GM18907 (cell line): ENCODE measurements at regions not wholly inside any gene's neighbourhood (a gene's known extent, or its start where the extent isn't known, plus 50 kb on each side); places are given as distances from the start of the nearest gene placed in this dataset.

Source experiments
- ATAC-seq: cut with Tn5 transposase; IDR thresholded peaks from one replicate; pipeline ENCODE4 v1.9.1; 2021; ENCODE audit warnings: mild to moderate bottlenecking, moderate library complexity; ENCODE audit not compliant: unreplicated experiment

DNA sequence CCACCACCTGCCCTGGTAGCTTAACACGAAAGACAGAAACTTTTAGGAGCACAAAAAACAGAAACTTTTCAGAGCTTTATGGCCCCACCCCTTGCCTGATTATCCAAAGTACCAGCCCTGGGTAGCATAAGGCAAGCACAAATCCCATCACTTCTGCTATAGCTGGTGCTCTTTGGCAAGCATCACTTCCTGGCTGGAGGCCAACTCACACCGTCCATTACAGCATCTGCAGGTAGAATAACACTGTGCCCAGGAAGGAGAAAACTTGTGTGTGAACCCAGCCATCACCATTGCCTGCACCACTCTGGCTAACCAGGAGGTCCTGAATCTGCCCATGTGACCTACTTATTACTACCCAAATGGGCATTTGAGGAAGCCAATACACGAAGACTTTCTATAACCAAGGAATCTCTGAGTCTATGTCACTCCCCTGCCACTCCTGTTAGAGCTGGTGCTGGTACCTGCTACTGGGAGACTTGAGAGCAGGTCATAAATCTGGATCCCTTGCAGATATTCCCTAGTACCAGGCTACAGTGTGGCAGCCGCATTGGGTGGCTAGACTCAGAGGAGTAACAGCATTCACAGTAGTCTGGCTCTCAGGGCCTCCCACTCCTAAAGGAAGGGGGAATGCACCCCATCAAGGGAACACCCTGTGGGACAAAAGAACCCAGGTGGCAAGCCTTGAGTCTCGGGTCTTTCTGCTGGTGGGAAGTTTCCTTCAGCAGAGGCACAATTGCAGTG, 73.3 kb upstream of the AKAP13 start:
- no peak for ATAC-seq

DNA sequence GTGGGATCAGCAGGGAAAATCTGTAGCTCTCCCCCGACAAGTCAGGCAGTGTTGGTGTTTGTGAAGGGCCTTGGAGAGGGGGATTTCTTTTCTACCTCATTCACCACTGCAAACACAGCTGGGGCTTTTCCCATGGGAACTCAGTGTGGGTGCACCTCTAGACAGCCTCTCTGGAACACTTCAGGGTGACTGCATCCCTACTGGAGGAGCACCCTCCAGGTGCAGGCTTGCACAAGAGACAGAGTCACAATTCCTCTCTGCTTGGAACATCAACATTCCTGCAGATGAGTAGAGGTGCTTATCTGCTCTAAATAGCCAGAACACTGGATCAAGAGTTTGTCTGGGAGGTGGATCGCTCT, 72.7 kb upstream of the AKAP13 start:
- no peak for ATAC-seq

DNA sequence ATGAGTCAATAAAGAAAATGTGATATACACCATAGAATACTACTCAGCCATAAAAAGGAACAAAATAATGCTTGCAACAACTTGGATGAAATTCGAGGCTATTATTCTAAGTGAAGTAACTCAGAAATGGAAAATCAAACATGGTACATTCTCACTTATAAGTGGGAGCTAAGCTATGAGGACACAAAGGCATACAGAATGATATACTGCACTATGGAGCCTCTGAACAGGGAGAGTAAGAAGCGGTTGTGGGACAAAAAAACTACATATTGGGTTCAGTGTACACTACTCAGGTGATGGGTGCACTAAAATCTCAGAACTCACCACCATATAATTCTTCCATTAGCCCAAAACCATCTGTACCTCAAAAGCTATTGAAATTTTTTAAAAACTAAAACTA, 68.8 kb upstream of the AKAP13 start:
- ATAC-seq = no peak

DNA sequence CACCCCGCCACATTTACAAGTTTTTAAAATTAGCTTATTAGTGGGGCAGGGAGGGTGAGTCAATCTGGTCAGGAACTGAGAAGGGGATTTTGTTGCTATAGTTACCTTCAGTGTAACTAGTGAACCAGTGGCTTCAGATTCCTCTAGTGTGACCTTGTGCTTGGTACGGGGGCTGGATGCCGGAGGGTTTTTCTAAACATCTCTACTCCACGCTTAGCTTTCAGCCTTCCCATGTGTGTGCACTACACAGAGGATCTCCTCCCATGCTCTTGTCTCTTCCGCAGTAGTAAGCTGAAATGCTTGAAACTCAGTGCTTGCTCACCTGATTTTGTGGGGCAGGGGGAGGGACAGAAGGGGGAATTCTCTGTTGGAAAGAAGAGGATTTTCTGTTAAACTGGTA, 67.9 kb upstream of the AKAP13 start:
- ATAC-seq = peak; percentile 94

DNA sequence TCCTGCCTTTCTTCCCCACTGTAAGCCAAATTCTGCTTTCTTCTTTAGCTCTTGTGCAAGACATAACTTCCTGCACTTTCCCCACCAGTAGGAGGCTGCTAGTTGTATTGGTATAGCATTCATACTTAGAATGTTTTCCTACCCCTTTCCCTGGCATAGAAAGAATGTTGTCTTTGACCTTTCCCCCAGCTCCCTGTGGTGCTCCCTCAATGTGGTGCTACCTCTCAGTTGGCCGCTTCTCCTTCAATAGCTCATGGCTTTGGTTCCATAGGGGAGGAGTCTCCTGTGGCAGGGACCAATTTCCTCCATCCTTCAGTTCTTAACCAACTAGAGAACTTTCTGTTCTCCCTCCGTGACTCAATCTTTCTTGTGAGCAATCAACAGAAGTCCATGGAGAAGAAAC, 67.5 kb upstream of the AKAP13 start:
- peak; percentile 32 for ATAC-seq

DNA sequence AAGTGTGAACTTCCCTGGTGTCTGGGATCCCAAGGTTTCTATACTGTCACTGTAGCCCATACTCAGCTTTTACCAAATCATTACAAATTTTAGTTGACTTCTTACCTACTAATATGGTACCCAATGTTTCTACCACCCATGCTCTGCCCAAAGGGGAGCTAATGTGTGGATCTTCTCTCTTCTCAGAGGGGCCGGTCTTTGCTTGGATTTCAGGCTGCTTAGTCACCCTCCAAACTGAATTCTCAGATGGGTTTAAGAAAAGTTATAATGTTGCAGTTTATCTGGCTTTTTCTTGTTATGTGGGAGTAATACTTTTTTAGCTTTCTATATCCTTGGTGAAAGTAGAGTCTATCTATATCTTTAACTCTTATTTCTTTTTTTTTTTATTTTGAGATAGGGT, 67.1 kb upstream of the AKAP13 start:
- ATAC-seq = no peak

DNA sequence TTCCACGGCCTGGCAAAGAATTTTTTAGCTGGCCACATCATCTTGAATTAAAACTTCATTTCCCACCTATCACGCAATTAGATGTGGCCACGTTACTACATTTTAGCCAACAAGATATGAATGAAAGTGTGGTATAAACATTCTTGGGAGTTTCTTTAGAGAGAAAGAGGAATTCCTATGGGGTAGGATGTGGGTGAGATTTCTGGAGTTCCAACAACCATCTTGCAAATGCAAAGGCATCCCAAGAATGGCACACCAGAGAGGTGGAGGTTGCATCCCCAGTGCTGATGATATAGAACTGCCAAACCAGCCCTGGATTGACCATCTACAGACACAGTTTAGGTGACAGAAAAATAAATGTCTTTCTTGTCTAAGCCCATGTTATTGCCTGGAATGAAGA, 66.3 kb upstream of the AKAP13 start:
- no peak for ATAC-seq

DNA sequence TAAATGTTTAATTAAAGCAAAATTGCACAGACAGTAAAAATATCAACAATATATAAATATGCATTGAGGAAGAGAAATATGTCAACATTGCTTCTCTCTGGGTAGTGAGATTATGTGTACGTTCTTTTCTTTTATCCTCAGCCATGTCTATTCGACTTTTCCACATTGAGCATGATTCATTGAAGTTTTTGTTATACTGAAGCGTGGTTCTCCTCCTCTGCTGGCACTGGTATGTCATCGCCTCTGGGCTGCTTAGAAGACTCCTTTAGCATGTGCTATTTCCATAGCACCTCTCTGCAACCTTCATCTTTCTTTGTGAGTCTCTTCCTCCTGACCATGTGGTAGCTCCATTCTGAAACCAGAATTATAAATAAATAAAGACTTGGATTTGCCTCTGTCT, 65.8 kb upstream of the AKAP13 start:
- ATAC-seq = no peak

DNA sequence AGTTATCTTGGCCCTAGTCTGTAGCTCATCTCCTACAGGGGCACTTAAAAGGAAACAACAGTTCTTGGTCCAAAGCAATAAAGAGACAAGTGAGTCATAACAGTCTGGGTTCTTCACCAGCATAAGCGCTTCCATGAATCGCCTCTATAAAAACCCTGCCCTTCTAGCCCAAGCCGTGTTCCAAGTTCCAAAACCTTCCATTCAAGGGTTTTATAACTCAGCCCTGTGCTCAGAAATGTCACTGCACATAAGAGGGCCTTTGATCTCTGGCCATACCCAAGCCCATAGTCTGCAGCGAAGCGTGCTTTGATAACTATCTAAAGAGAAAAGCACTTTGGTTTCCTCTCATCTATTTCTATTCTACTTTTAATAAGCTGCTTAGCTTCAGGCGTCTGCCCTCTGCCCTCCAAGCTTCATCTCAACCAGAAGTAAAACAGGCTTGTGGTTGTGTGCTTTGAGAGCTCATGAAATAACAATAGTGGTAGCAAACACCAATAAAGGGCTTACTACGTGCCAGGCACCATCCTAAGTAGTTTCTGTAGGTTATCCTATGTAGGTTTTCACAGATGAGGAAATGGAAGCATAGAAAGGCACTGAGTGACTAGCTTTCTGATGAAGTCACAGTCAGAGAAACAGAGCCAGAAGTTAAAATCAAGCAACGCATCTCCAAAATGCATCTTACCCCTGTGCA, 64.0 kb upstream of the AKAP13 start:
- ATAC-seq = no peak

DNA sequence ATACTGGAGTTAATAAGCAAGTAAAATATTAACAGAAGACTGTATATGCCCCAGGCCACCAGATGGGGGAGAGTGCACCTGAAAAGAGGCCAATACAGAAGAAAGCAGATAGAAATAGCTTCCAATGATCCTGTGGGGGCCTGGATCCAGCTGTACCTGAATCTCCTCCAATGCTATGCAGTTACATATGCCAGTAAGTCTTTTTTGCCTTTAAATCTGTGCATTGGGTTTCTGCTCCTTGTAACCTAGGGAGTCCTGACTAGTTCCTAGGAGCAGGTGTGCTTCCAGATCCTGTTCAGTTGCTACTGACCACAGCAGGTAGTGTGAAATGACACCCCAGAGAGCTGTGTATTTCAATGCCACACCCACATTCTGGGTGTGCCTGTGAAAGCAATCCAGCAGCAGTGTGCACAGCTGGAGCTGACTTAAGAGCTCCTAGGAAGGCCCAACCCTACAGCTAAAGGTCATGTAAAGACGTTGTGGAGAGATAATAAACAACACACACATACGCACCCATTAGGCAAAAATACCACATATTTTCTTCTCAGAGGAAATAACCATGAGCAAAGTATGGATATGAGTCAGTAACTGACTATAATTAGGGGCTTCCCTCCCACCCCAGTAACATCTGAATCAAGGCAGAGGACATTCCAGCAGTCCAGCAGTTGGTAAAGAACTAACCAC, 62.2 kb upstream of the AKAP13 start:
- peak; percentile 93 for ATAC-seq

DNA sequence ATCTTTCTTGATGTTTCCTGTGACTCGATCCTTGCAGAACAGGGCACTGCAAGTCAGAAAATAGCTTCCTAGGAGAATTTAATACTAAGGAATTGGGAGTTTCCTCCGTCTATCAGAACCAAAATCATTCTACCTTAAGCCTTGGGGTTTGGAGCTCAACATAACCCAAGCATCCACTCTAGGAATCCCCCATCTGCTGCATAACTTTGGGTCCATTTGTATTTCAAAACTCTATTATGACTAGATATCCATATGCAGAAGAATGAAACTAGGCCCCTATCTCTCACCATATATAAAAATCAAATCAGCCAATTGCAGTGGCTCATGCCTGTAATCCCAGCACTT, 61.7 kb upstream of the AKAP13 start:
- no peak for ATAC-seq

DNA sequence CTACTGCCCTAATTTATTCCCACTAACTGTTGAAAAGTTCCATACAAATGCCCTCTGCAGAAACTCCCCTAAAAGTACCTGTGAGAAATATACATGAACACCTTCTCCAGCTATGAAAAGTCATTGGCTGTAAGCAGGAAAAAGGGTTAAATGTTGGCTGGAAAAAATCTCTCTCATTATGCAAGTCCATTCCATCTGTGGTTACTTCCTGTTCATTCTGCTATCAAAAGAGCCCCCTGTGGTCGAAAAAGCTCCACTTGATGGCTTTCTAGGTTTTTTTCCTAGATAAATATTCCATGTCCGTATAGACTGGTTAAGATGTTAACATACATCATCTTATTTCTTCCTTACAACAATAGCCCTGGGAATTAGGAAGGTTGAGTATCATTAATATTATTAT, 56.2 kb upstream of the AKAP13 start:
- ATAC-seq = no peak

DNA sequence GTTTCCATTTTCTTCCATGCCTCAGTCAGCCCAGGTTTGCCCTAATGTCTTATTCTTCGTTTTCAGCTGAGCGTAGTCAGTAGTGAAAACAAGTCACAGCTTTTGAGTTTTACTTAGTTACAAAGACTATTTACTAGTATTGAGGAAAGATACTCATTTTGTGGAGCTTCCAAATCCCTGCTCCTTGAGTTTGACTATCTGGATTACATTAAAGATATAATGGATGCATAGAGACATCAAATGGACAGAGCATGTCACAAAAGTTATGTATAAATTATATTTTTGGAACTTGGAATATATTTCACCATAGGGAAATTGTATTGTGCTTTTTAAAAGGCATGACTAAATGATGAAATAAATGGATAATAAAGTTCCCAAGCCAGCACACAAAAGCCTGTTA, 54.6 kb upstream of the AKAP13 start:
- ATAC-seq = no peak

DNA sequence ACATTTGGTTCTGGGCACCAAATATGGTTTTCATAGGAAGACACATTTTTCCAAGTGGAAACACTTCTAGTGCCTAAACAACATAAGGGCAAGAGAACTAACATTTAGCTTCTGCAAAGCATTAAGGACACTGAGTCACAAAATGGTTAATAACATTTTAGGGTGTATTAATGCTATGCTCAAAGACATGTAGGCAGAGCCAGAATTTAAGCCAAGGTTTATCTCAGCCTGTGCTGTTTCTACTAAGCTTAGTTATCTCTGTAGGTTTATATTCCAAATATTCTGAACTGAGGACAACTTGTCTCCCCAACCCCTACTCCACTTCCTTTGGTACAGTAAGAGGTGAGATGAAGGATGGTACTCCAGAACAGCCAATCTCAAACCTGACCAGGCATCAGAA, 54.1 kb upstream of the AKAP13 start:
- ATAC-seq = no peak

DNA sequence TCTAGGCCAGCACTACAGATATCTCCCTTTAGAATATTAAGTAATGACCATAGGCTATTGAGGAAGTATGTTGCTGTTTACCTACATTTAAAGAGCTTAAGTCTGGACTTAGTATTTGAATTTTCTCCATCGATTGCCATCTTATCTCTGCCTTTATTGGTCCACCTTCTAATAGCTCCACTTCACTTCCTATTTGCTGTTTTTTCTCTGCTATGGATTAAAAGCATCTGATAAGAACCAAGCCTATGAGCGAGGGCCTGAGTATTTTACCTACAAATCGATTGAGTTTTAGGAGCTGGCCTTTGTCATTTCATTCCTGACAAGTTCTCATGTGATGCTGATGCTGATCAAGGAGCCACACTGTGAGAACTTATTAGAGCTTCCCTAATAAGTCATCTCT, 52.6 kb upstream of the AKAP13 start:
- ATAC-seq = no peak

DNA sequence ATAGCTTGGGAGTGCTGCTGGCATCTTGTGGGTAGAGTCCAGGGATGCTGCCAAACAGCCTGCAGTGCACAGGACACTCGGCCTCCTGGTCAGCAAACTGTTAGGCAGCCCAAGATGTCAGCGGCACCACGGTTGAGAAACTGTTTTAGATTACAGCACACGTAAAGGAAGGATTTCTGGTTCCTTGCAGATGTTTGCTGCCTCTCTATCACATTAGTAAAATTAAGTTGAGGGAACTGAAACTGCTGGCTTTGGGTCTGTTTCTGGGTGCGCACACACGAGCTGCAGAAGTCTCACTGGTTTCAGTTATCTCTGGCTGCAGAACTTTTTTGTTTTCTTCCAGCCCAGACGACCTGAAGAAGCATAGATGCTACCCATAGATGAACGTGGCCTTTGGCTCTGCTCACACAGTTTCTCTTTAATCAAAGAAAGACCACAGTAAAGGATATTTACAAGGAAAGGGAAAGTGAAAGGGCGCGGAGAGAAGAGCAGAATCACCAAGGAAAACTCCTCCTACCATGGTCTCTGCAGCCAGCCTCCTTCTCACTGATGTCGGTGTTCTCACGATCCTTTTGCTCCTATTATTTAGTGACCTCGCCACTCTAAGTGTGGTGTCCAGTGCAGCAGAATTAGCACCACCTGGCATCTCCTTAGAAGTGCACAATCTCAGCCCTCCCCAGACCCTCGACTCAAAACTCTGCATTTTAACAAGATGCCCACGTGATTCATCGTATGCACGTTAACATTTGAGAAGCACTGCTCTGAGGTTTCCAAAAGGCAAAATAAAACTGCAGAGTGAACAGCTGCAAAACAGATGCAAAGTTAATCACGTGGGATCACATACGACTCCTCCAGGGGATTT, 50.6 kb upstream of the AKAP13 start:
- ATAC-seq = peak; percentile 61
